EL (cell line): ENCODE measurements at regions not wholly inside any gene's neighbourhood (a gene's known extent, or its start where the extent isn't known, plus 50 kb on each side); places are given as distances from the start of the nearest gene placed in this dataset.
"Not testable (repeated sequence)": the region's sequence is repeated elsewhere in the genome, so short reads cannot be mapped to it uniquely, and the experiment has no call there.

Experiments used
- DNase-seq: peaks from one replicate; pipeline ENCODE4 v3.0.0-alpha.2; 2016

DNA sequence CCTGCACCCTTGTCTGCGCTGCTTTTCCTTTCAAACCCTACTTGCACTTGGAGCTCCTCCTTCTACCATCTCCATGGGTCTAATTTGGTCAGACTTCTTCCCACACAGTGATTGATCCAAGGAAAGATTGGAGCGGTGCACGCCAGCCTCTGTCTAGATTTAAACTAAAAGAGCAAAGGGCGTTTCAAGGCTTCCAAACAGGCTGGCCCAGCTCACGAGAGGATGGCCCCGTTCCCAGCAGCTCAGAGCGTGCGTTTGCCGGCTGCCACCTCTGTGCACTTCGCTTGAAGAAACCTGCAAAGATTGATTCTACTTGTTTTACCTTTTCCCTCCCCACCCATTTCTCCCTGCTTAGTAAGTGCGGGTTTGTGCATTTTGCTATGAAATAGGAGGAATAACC, 78.8 kb upstream of the ALKAL2 start:
- DNase-seq: no peak

- no peak for DNase-seq
Observed at GRCh38 chr2:365367-366275, 77.7 kb upstream of the ALKAL2 start.

GRCh38 chr2:363824-364470, 76.1 kb upstream of the ALKAL2 start:
- no peak for DNase-seq

GRCh38 chr2:362924-363323, 75.0 kb upstream of the ALKAL2 start:
- DNase-seq: no peak

GRCh38 chr2:360124-360523, 72.2 kb upstream of the ALKAL2 start:
- no peak for DNase-seq

DNA sequence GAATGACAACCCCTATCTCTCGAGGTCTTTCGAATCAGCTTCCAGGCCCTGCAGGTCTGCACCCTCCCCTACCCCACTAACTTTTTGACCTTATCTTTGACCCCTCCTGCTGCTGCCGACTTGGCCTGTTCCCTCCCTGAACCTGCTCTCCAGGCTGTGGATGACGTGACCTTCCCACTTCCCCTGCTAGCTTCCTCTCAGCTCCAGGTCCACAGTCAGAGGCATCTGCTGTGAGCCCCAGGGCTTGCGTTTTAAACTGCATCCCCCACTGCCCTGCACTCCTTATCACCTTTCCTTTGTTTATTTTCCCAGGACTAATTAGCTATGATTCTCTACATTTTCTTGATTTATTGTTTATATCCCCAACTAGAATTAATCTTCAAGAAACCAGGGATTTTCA, 71.2 kb upstream of the ALKAL2 start:
- DNase-seq: no peak

GRCh38 chr2:357811-358210, 69.9 kb upstream of the ALKAL2 start:
- DNase-seq: no peak

DNA sequence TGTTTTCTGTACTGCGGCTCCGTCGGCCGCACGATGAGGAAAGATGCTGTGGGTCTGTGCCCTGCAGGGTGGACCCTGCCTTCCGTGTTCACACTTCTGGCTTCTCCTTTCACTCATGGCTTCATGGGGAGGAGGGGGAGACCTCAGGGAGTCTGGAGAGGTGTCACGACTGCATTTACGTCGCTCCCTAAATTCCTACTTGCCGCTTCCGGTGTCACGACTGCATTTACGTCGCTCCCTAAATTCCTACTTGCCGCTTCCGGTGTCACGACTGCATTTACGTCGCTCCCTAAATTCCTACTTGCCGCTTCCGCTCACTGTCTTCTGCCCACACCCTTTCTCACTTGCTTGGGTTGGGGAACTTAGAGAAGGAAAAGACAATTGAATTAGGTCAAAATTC, 68.4 kb upstream of the ALKAL2 start:
- DNase-seq: not testable (repeated sequence)

DNA sequence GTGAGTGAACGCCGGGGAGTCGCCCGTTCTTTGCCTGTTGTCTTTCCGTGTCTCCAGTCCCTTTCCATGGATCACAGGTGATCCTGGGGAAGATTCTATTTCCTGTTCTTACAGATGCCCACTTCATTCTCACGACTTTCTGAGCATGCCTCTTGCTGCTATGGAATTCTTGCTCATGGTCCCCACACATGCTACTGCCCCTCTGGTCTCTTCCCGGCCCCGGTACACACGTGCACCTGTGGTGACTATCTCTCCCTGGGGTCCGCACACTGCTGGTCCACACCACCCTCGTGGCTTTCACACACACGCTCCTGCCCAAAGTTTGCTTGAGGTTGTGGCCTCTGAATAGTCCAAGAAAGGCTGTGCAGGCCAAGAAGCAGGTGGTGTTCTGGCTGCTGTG, 67.9 kb upstream of the ALKAL2 start:
- DNase-seq: no peak

- DNase-seq: no peak
Observed at GRCh38 chr2:352696-353095, 64.8 kb upstream of the ALKAL2 start.

DNA sequence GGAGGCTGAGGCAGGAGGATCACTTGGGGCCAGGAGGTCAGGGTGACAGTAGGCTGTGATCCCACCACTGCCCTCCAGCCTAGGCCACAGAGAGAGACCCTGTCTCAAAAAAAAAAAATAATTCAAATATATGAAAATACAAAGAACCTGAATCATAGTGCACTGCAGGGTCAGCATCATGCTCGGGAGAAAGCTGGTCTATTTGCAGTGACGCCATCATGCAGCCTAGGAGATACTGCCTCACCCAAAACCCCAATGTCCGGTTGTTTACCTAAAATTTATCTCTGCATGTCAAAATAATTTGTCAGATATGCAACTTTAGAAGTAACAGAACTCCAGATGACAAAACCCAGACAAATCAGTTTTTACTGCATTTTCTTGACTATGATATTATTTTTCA, 61.5 kb upstream of the ALKAL2 start:
- no peak for DNase-seq

GRCh38 chr2:348361-348916, 60.5 kb upstream of the ALKAL2 start:
- DNase-seq: peak; percentile 2

GRCh38 chr2:344811-345210, 56.9 kb upstream of the ALKAL2 start:
- no peak for DNase-seq

DNA sequence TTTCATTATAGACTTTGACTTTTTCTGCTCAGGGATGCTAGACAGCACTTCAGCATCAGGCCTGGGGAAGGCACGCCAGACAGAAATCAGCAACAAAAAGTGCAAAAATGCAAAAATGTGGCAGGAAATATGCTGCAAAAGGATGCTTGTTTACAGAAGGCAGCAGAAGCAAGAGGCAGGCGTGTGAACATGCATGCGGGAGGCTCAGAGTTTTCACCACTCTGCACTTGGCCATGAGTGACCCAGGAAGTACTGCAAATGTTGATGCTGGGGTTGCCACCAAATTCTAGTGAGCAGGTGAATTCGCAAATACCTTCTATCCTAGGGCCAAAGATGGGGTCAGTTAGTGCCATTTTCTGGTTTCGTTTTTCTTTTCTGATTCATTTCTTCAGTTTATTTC, 55.5 kb upstream of the ALKAL2 start:
- no peak for DNase-seq

DNA sequence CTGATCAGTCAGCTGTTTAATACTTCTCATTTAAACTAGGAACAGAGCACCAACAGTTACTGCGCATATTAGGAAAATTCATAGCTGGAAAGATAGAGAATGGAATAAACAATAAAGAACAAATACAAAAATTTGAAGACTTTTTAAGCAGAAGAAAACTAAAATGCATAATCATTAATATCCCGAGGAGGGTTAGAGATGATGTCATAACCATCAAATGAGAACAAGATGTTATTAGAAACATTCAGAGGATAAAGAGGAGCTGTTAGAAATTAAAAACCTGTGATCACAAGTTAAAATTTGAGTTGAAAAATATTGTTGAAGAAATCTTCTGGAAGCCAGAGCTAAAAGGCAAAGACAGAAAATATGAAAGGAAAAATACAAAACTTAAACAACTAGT, 54.0 kb upstream of the ALKAL2 start:
- no peak for DNase-seq

GRCh38 chr2:341017-341542, 53.2 kb upstream of the ALKAL2 start:
- DNase-seq: no peak
